NT2/D1 (cell line): ENCODE measurements at regions not wholly inside any gene's neighbourhood (a gene's known extent, or its start where the extent isn't known, plus 50 kb on each side); places are given as distances from the start of the nearest gene placed in this dataset.

Experiments used
- DNase-seq: peaks from one replicate; pipeline ENCODE4 v3.0.0-alpha.2; 2011; ENCODE audit warnings: low read depth, low spot score
- H3K27me3 ChIP-seq: 2 replicates; pipeline ENCODE4 v1.6.0; 2011; ENCODE audit warnings: mild to moderate bottlenecking; ENCODE audit not compliant: insufficient read length, insufficient read depth
- H3K36me3 ChIP-seq: 2 replicates; pipeline ENCODE4 v1.6.1; 2011; ENCODE audit warnings: mild to moderate bottlenecking, low read length, mixed read lengths; ENCODE audit not compliant: insufficient read depth, insufficient read length
- H3K4me1 ChIP-seq: 2 replicates; pipeline ENCODE4 v1.5.1; 2011; ENCODE audit not compliant: insufficient read depth, insufficient read length
- H3K4me3 ChIP-seq: 2 replicates; pipeline ENCODE4 v1.5.1; 2011; ENCODE audit warnings: low read depth; ENCODE audit not compliant: insufficient read length
- H3K9ac ChIP-seq: 2 replicates; pipeline ENCODE4 v1.6.0; 2011; ENCODE audit warnings: low read depth; ENCODE audit not compliant: insufficient read length
- H3K9me3 ChIP-seq: 2 replicates; pipeline ENCODE4 v1.5.1; 2011; ENCODE audit warnings: mild to moderate bottlenecking, low read length; ENCODE audit not compliant: insufficient read depth
- SUZ12 ChIP-seq: IDR thresholded peaks from 2 replicates; pipeline ENCODE4 v1.6.1; 2011; ENCODE audit not compliant: insufficient read length, insufficient read depth; ENCODE audit errors: extremely low read depth
- YY1 ChIP-seq: IDR thresholded peaks from 2 replicates; pipeline ENCODE4 v1.6.1; 2011; ENCODE audit not compliant: insufficient read length, insufficient read depth
- ZNF274 ChIP-seq: IDR thresholded peaks from 2 replicates; pipeline ENCODE4 v1.6.1; 2011; ENCODE audit warnings: mild to moderate bottlenecking, low read depth, low read length

DNA sequence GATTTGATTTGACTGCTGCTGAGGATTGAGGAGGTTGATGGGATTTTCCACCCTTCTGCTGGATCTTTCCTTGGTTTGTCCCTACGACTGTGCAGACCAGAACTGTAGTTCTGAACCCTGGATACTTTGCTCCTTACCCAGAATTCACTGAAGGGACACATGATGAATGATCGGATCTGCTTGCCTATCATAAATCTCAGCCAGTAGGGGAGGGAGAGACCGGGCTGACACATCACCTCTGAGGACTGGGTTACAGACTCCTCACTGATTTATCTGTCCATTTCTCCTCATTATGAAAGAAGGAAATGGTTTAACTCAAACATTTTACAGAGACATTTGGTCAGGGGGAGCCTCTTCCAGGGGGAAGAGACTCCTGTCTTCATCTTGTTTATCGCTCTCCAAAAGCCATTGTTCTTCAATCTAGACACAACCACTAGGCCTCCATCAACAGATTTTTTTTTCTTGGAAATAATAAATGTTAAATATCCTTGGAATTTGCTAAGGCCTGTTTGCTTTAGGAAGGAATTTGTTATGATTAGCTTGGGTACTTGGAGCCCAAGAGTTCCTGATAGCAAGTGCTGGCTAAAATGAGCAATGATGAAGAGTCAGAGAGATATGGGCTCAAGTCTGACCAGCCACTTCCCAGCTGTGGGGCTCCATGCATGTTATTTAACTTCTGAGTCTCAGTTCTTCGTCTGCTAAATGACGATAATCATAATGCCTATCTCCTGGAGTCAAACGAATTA is 925.5 kb downstream of the SLC4A3 start:
- TF ChIP-seq YY1: no peak
- TF ChIP-seq SUZ12: no peak
- no peaks in the 10 kb centered on the region for H3K36me3 ChIP-seq
- H3K9ac ChIP-seq: no peak overlapping the region
- no peak overlapping the region for H3K4me3 ChIP-seq
- no peaks in the 10 kb centered on the region for H3K9me3 ChIP-seq
- no peaks in the 10 kb centered on the region for H3K27me3 ChIP-seq
- no peak for DNase-seq
- no peaks in the 10 kb centered on the region for H3K4me1 ChIP-seq

GRCh38 chr2:220555961-220556630 is 928.7 kb downstream of the SLC4A3 start:
- Histone ChIP-seq H3K9ac (no peak overlapping the region), H3K36me3 (no peaks in the 10 kb centered on the region), H3K4me3 (no peak overlapping the region), H3K27me3 (no peaks in the 10 kb centered on the region), H3K4me1 (no peaks in the 10 kb centered on the region), H3K9me3 (no peaks in the 10 kb centered on the region)
- TF ChIP-seq SUZ12 (no peak), ZNF274 (no peak)
- no peak for DNase-seq

DNA sequence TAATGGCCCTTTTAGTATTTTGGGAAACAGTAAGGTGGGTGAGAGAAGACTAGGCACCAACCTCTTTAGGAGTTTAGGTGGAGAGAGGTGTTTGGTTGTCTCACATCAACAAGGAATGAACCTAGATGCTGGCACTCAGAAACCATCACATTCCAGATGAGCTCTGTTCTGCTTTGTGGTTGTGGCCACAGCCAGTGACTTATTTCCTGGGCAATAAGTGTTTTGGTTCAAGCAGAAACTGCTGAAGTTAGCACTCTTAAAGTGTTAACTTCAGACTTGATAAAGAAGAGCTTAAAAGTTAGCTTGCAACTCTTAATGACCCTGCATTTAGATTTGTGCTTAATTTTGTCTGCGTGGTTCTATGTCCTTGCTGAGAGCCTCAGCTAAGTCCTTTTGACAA is 929.2 kb downstream of the SLC4A3 start:
- Histone ChIP-seq H3K9ac (no peak overlapping the region), H3K36me3 (no peaks in the 10 kb centered on the region), H3K9me3 (no peaks in the 10 kb centered on the region), H3K4me3 (no peak overlapping the region), H3K27me3 (no peaks in the 10 kb centered on the region), H3K4me1 (no peaks in the 10 kb centered on the region)
- no peak for DNase-seq
- TF ChIP-seq SUZ12 (no peak), YY1 (no peak), ZNF274 (no peak)

DNA sequence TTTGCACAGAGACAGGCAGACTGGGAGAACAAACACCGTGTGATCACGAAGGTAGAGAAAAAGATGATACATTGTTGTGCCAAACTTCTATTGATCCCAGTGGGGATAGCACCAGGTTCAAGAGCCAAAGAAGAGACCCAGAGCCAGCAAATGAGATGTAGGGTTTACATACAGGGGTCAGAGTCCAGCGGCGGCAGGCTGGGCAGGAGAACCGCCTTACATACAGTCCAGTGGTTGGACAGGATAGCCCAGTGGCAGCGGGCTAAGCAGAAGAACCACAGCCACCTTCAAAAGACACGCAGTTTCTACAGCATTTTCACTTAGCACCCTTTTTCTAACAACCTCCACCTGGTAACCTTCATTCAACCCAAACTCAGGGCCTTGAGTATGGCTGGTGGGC is 932.8 kb downstream of the SLC4A3 start:
- Histone ChIP-seq H3K9ac (no peak overlapping the region), H3K27me3 (no peaks in the 10 kb centered on the region), H3K9me3 (no peaks in the 10 kb centered on the region), H3K4me3 (no peak overlapping the region), H3K36me3 (no peaks in the 10 kb centered on the region), H3K4me1 (no peaks in the 10 kb centered on the region)
- DNase-seq: no peak
- TF ChIP-seq SUZ12 (no peak), ZNF274 (no peak), YY1 (no peak)

DNA sequence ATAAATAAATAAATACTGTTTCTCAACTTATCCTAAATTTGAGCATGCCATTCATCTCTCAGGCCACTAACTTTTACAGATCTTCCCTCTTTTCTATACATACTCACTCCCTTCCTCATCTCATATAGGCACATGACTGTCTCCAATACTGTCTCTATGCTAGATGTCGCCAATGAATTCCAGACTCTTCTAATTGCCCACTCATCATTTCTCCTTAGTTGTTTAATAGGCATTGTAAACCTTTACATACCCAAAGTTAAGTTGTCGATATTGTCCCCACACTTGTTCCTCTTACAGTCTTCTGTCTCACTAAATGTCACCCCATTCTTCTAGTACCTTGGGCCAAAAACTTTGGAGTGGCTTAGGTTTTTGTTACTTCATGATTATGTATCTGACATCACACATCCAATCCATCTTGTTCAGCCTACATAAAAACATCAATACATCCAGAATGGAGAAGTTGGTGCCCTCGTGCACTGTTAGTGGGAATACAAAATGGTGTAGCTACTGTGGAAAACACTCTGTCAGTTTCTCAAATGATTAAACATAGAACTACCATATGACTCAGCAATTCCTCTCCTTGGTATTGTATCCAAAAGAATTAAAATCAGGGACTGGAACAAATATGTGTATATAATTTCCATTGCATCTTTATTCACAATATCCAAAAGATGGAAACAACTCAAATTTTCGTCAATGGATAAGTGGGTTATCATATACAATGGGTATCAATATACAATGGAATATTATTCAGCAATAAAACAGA is 935.1 kb downstream of the SLC4A3 start:
- no peaks in the 10 kb centered on the region for H3K27me3 ChIP-seq
- no peak for TF ChIP-seq YY1
- TF ChIP-seq SUZ12: no peak
- TF ChIP-seq ZNF274: no peak
- no peak overlapping the region for H3K4me3 ChIP-seq
- no peaks in the 10 kb centered on the region for H3K36me3 ChIP-seq
- no peaks in the 10 kb centered on the region for H3K9me3 ChIP-seq
- no peaks in the 10 kb centered on the region for H3K4me1 ChIP-seq
- no peak for DNase-seq
- H3K9ac ChIP-seq: no peak overlapping the region

DNA sequence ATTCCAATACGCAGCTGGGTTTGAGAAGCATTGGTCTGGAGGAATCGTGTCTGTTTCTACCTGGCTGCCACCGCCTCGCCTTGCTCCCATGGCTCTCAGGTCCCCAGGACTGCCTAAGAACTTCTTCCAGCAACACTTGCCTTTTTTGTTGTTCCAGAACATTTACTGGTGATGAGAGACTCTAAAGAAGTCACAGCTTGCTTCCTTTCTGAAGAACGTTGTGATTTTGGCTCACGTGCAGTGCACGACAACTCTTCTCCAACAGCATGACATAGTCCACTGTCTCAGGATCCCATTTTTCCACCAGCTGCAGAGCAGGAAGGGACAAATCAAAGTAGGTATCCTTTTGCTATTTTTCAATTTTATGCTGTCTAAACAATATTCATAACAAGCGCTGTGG is 940.9 kb downstream of the SLC4A3 start:
- no peak overlapping the region for H3K9ac ChIP-seq
- no peaks in the 10 kb centered on the region for H3K4me1 ChIP-seq
- no peaks in the 10 kb centered on the region for H3K36me3 ChIP-seq
- no peak overlapping the region for H3K4me3 ChIP-seq
- DNase-seq: no peak
- TF ChIP-seq YY1: no peak
- no peak for TF ChIP-seq SUZ12
- no peak for TF ChIP-seq ZNF274
- H3K27me3 ChIP-seq: no peaks in the 10 kb centered on the region
- H3K9me3 ChIP-seq: no peaks in the 10 kb centered on the region
